H1 (cell line): ENCODE measurements at regions not wholly inside any gene's neighbourhood (a gene's known extent, or its start where the extent isn't known, plus 50 kb on each side); places are given as distances from the start of the nearest gene placed in this dataset.

Experiments
- CTCF ChIA-PET: fragments of 300-600 bp; sonication (Branson Sonifier 250); formaldehyde crosslinking; loops from one replicate; lab custom pipeline; 2021; ENCODE audit not compliant: partially characterized antibody; lab: Charles Lee
- POLR2A ChIA-PET: fragments of 300-600 bp; sonication (Branson Sonifier 250); formaldehyde crosslinking; loops from one replicate; lab custom pipeline; 2021; ENCODE audit warnings: inconsistent platforms; ENCODE audit not compliant: partially characterized antibody; lab: Charles Lee
- DNase-seq, 2 experiments: peaks; one replicate each; pipeline versions ENCODE4 v3.0.0 to v3.0.0-alpha.2; 2010 to 2022; ENCODE audit warnings: low spot score in 2 of 2, low read depth in 1 of 2, mixed read lengths in 1 of 2
- FAIRE-seq: peaks from 2 replicates; lab custom pipeline; 2011; peaks lifted over from hg19 to GRCh38; lab: Jason Lieb, UNC
- H2AFZ ChIP-seq: 2 replicates; pipeline ENCODE4 v1.8.1; 2012; ENCODE audit warnings: low read length, inconsistent platforms
- H2AK5ac ChIP-seq: 2 replicates; pipeline ENCODE4 v1.6.1; 2013; ENCODE audit warnings: low read depth, low read length
- H2BK120ac ChIP-seq: replicated peaks from 2 replicates; pipeline ENCODE3; 2013; ENCODE audit warnings: low read depth, low read length, inconsistent platforms
- H2BK12ac ChIP-seq: 2 replicates; pipeline ENCODE4 v1.6.1; 2013; ENCODE audit warnings: low read depth, low read length
- H2BK15ac ChIP-seq: 2 replicates; pipeline ENCODE4 v1.6.1; 2013; ENCODE audit warnings: low read length
- H2BK20ac ChIP-seq: 2 replicates; pipeline ENCODE4 v1.6.1; 2013; ENCODE audit warnings: low read length
- H2BK5ac ChIP-seq: 2 replicates; pipeline ENCODE4 v1.6.1; 2013; ENCODE audit warnings: low read depth, low read length
- H3K14ac ChIP-seq: 2 replicates; pipeline ENCODE4 v1.6.1; 2013; ENCODE audit warnings: inconsistent platforms; ENCODE audit not compliant: insufficient read length
- H3K18ac ChIP-seq: 2 replicates; pipeline ENCODE4 v1.6.1; 2013; ENCODE audit warnings: low read length; ENCODE audit errors: extremely low read depth
- H3K23ac ChIP-seq: 2 replicates; pipeline ENCODE4 v1.6.1; 2013; ENCODE audit warnings: inconsistent platforms; ENCODE audit not compliant: insufficient read length
- H3K23me2 ChIP-seq: 2 replicates; pipeline ENCODE4 v1.6.1; 2013; ENCODE audit warnings: low read depth, low read length
- H3K27ac ChIP-seq: 2 replicates; pipeline ENCODE4 v1.6.1; 2011; ENCODE audit warnings: low read depth, low read length, inconsistent platforms
- H3K27me3 ChIP-seq, 4 experiments: replicated peaks in 1 of 4; 1 replicate in 1 of 4; 2 replicates in 3 of 4; pipeline versions ENCODE4 v1.6.1 to v1.8.1; 2011 to 2013; ENCODE audit warnings: low read length in 3 of 4, mild to moderate bottlenecking in 3 of 4, inconsistent platforms in 2 of 4, mixed read lengths in 2 of 4, moderate library complexity in 1 of 4; ENCODE audit not compliant: control insufficient read depth in 3 of 4, insufficient read depth in 3 of 4; ENCODE audit errors: extremely low read depth in 1 of 4
- H3K36me3 ChIP-seq, 4 experiments: 2 replicates each; pipeline versions ENCODE4 v1.6.1 to v1.8.1; 2011 to 2013; ENCODE audit warnings: mild to moderate bottlenecking in 4 of 4, low read length in 3 of 4, moderate library complexity in 2 of 4, control low read depth in 1 of 4, inconsistent platforms in 1 of 4; ENCODE audit not compliant: insufficient read depth in 4 of 4, control insufficient read depth in 2 of 4
- H3K4ac ChIP-seq: replicated peaks from 2 replicates; pipeline ENCODE3; 2013; ENCODE audit warnings: low read length, low read depth, mixed read lengths, inconsistent platforms; ENCODE audit not compliant: insufficient read length
- H3K4me1 ChIP-seq, 4 experiments: replicated peaks in 1 of 4; 1 replicate in 1 of 4; 2 replicates in 3 of 4; pipeline versions ENCODE4 v1.6.1 to v1.8.1; 2011 to 2013; ENCODE audit warnings: low read length in 3 of 4, inconsistent platforms in 2 of 4, mixed read lengths in 1 of 4; ENCODE audit not compliant: insufficient read depth in 4 of 4, control insufficient read depth in 3 of 4
- H3K4me2 ChIP-seq, 2 experiments: 2 replicates each; pipeline versions ENCODE4 v1.6.1 to v1.8.1; 2011 to 2013; ENCODE audit warnings: low read depth in 2 of 2, low read length in 2 of 2, control low read depth in 1 of 2, inconsistent platforms in 1 of 2, mild to moderate bottlenecking in 1 of 2; ENCODE audit not compliant: insufficient read depth in 1 of 2
- H3K4me3 ChIP-seq, 4 experiments: fragments of 200-600, 300-600 bp in 1 of 4; sonication (generic), shearing (Covaris generic), sonication (Bioruptor Twin) in 1 of 4; 2 replicates each; pipeline versions ENCODE4 v1.5.1 to v1.8.1; 2011 to 2016; ENCODE audit warnings: low read length in 4 of 4, low read depth in 3 of 4, control low read depth in 2 of 4, inconsistent platforms in 2 of 4, mild to moderate bottlenecking in 2 of 4, mixed read lengths in 1 of 4, moderate library complexity in 1 of 4; ENCODE audit not compliant: insufficient read depth in 2 of 4; ENCODE audit errors: extremely low read depth in 1 of 4
- H3K56ac ChIP-seq: replicated peaks from 2 replicates; pipeline ENCODE3; 2013; ENCODE audit warnings: low read depth, mild to moderate bottlenecking, mixed read lengths, low read length, inconsistent platforms; ENCODE audit not compliant: insufficient read length
- H3K79me1 ChIP-seq: 2 replicates; pipeline ENCODE4 v1.6.1; 2013; ENCODE audit warnings: low read depth, low read length, control low read depth
- H3K79me2 ChIP-seq, 2 experiments: 2 replicates each; pipeline versions ENCODE4 v1.6.1 to v1.8.1; 2012 to 2013; ENCODE audit warnings: low read length in 2 of 2, mild to moderate bottlenecking in 2 of 2, inconsistent platforms in 1 of 2; ENCODE audit not compliant: insufficient read depth in 2 of 2, control insufficient read depth in 1 of 2
- H3K9ac ChIP-seq, 4 experiments: replicated peaks in 1 of 4; 1 replicate in 1 of 4; 2 replicates in 3 of 4; pipeline versions ENCODE4 v1.6.1 to v1.8.1; 2011 to 2013; ENCODE audit warnings: low read depth in 3 of 4, low read length in 3 of 4, control low read depth in 2 of 4, mild to moderate bottlenecking in 2 of 4, moderate library complexity in 2 of 4, inconsistent platforms in 1 of 4; ENCODE audit errors: extremely low read depth in 1 of 4
- H3K9me3 ChIP-seq, 2 experiments: 2 replicates each; pipeline versions ENCODE4 v1.6.1 to v1.8.1; 2012 to 2013; ENCODE audit warnings: mild to moderate bottlenecking in 2 of 2, moderate library complexity in 2 of 2, control low read depth in 1 of 2, inconsistent platforms in 1 of 2, low read depth in 1 of 2, low read length in 1 of 2, mixed read lengths in 1 of 2; ENCODE audit not compliant: insufficient read depth in 2 of 2
- H4K20me1 ChIP-seq, 2 experiments: replicated peaks in 1 of 2; 2 replicates each; pipeline versions ENCODE3 to v1.8.1; 2011 to 2013; ENCODE audit warnings: inconsistent platforms in 2 of 2, low read length in 2 of 2, mild to moderate bottlenecking in 1 of 2; ENCODE audit not compliant: insufficient read depth in 2 of 2, control insufficient read depth in 1 of 2
- H4K5ac ChIP-seq: 2 replicates; pipeline ENCODE4 v1.6.1; 2013; ENCODE audit warnings: low read length, low read depth, mixed read lengths, inconsistent platforms; ENCODE audit not compliant: insufficient read length
- H4K8ac ChIP-seq: 2 replicates; pipeline ENCODE4 v1.8.0; 2013; ENCODE audit warnings: mild to moderate bottlenecking, moderate library complexity, low read length, inconsistent platforms; ENCODE audit not compliant: insufficient read depth; ENCODE audit errors: extremely low read depth
- H4K91ac ChIP-seq: replicated peaks from 2 replicates; pipeline ENCODE3; 2013; ENCODE audit warnings: low read length, mixed read lengths, inconsistent platforms; ENCODE audit not compliant: insufficient read length
- ATF3 ChIP-seq: IDR thresholded peaks from 2 replicates; pipeline ENCODE4 v1.6.1; 2011; ENCODE audit warnings: low read depth, mild to moderate bottlenecking, low read length; ENCODE audit not compliant: insufficient read depth
- CHD1 ChIP-seq: IDR thresholded peaks from 2 replicates; pipeline ENCODE4 v1.6.1; 2012; ENCODE audit warnings: low read depth, low read length, improper control_type of control experiment
- WGBS, 2 experiments: shearing (Covaris generic) in 1 of 2; methylation state at CpG; one replicate each; pipeline versions ENCODE4 v1.1.6 to v1.1.7; 2013 to 2015; ENCODE audit warnings: low lambda C conversion rate in 2 of 2, mixed read lengths in 2 of 2, inconsistent platforms in 1 of 2, low coverage in 1 of 2, missing lambda C conversion rate in 1 of 2; ENCODE audit not compliant: insufficient replicate concordance in 2 of 2, insufficient coverage in 1 of 2, insufficient read length in 1 of 2; ENCODE audit errors: extremely low coverage in 1 of 2, missing lambda C conversion rate in 1 of 2; 5-methylcytosine and 5-hydroxymethylcytosine counted together

GRCh38 chr1:163604321-163604720 lies 282.6 kb downstream of the NUF2 start:
- Histone ChIP-seq H2BK120ac (no peak overlapping the region), H3K9me3 (peaks cover 3% of the 10 kb centered on the region in 2 experiments; a peak in 2 of 4 replicates), H3K4me2 (no peak overlapping the region), H3K56ac (no peak overlapping the region), H4K91ac (no peak overlapping the region), H3K27me3 (no peaks in the 10 kb centered on the region), H3K23me2 (no peaks in the 10 kb centered on the region), H3K18ac (no peak overlapping the region), H3K14ac (no peak overlapping the region), H3K4me3 (no peak overlapping the region), H4K8ac (no peak overlapping the region), H3K4me1 (peaks cover 0 to 6% (median 0%) of the 10 kb centered on the region in 4 experiments; a peak in 1 of 7 replicates), H3K27ac (no peak overlapping the region), H2BK15ac (no peak overlapping the region), H4K20me1 (no peaks in the 10 kb centered on the region), H3K79me2 (no peaks in the 10 kb centered on the region), H3K23ac (no peak overlapping the region), H2BK12ac (no peak overlapping the region), H3K4ac (no peak overlapping the region), H3K79me1 (no peaks in the 10 kb centered on the region), H2AFZ (no peak overlapping the region; the same call in 1 of the 2 replicates), H2BK5ac (no peak overlapping the region), H2BK20ac (no peak overlapping the region), H2AK5ac (no peak overlapping the region), H4K5ac (no peak overlapping the region), H3K9ac (no peak overlapping the region), H3K36me3 (peaks cover 0 to 3% (median under 1%) of the 10 kb centered on the region in 4 experiments; a peak in 2 of 8 replicates)
- ChIA-PET CTCF (interaction anchor here (1.3 kb wide), 1 partner anchor 42 kb away, joined by 4 read pairs; no protein-coding TSS in a partner anchor), POLR2A (no interaction called here)
- no peak for DNase-seq
- no peak for FAIRE-seq
- 89% methylated on average over 6 of the region's 6 CpGs; no CpG with 5 or more reads in 1 of the 2 experiments for WGBS, 2 experiments
- TF ChIP-seq CHD1 = no peak
- TF ChIP-seq ATF3 = no peak
